ENCODE measurements at regions not wholly inside any gene's neighbourhood (a gene's known extent, or its start where the extent isn't known, plus 50 kb on each side); places are given as distances from the start of the nearest gene placed in this dataset.

DNA sequence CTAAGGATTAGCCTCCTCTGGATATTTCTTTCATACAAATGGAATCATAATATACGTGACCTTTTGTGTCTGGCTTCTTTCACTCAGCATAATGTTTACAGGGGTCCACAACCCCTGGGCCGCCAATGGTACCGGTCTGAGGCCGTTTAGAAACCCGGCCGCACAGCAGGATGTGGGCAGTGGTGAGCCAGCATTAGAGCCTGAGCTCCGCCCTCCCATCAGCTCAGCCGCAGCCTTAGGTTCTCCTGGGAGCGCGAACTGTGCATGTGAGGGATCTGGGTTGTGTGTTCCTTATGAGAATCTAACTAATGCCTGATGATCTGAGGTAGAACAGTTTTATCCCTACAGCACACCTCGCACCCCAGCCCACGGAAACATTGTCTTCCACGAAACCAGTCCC is 229.7 kb downstream of the ICE1 start:
- no peaks in the 10 kb centered on the region for H3K4me1 ChIP-seq (ENCODE audit: control insufficient read depth in 2 of 3, insufficient read depth in 2 of 3, low read depth in 1 of 3, low read length in 3 of 3)
- no peak for FAIRE-seq
- H3K9ac ChIP-seq (ENCODE audit: low read length in 3 of 3), result no peak overlapping the region

DNA sequence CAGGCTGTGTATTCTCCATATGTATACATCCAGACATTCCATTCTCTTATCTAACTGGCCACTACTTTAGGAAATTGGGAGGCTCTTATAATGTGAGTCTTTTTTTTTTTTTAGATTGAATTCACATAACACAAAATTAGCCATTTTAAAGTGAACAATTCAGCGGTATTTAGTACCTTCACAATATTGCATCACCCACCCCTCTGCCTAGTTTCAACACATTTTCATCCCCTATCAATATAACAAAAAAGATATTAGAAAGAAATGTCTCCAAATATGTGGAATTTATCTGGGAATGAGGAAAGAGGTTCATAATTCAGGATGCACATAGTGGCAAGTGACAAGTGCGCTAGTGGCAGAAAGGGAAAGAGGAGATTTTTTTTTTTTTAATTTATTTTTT is 228.5 kb downstream of the ICE1 start:
- no peaks in the 10 kb centered on the region for H3K36me3 ChIP-seq (ENCODE audit: control insufficient read depth in 2 of 3, insufficient read depth in 3 of 3, low read length in 3 of 3)
- no peaks in the 10 kb centered on the region for H3K9me3 ChIP-seq (ENCODE audit: control insufficient read depth in 2 of 3, insufficient read depth in 1 of 3, low read length in 3 of 3)
- H3K9ac ChIP-seq (ENCODE audit: low read length in 3 of 3), result no peak overlapping the region
- FAIRE-seq (no peak), DNase-seq (no peak)
- intact Hi-C loops (cut with DNase I), result no loop called here
- H3K4me3 ChIP-seq (ENCODE audit: low read length in 3 of 3), result no peak overlapping the region
- no peaks in the 10 kb centered on the region for H3K4me1 ChIP-seq (ENCODE audit: control insufficient read depth in 2 of 3, insufficient read depth in 2 of 3, low read depth in 1 of 3, low read length in 3 of 3)
- H3K27me3 ChIP-seq (ENCODE audit: control insufficient read depth, insufficient read depth, low read length), result no peaks in the 10 kb centered on the region
- H3K27ac ChIP-seq (ENCODE audit: low read depth in 2 of 2, low read length in 2 of 2), result no peak overlapping the region
- TF ChIP-seq, protein P1, sequence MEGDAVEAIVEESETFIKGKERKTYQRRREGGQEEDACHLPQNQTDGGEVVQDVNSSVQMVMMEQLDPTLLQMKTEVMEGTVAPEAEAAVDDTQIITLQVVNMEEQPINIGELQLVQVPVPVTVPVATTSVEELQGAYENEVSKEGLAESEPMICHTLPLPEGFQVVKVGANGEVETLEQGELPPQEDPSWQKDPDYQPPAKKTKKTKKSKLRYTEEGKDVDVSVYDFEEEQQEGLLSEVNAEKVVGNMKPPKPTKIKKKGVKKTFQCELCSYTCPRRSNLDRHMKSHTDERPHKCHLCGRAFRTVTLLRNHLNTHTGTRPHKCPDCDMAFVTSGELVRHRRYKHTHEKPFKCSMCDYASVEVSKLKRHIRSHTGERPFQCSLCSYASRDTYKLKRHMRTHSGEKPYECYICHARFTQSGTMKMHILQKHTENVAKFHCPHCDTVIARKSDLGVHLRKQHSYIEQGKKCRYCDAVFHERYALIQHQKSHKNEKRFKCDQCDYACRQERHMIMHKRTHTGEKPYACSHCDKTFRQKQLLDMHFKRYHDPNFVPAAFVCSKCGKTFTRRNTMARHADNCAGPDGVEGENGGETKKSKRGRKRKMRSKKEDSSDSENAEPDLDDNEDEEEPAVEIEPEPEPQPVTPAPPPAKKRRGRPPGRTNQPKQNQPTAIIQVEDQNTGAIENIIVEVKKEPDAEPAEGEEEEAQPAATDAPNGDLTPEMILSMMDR (IDR thresholded peaks at IDR 0.05; ENCODE audit: borderline replicate concordance, extremely low read depth, insufficient read depth), result no peak

More for the DNA sequence above, 229.7 kb downstream of the ICE1 start:
- DNase-seq, result no peak
- no peak overlapping the region for H3K27ac ChIP-seq (ENCODE audit: low read depth in 2 of 2, low read length in 2 of 2)
- H3K9me3 ChIP-seq (ENCODE audit: control insufficient read depth in 2 of 3, insufficient read depth in 1 of 3, low read length in 3 of 3), result no peaks in the 10 kb centered on the region
- no peaks in the 10 kb centered on the region for H3K36me3 ChIP-seq (ENCODE audit: control insufficient read depth in 2 of 3, insufficient read depth in 3 of 3, low read length in 3 of 3)
- intact Hi-C loops (cut with DNase I), result no loop called here
- TF ChIP-seq, protein P1 (IDR thresholded peaks at IDR 0.05; ENCODE audit: borderline replicate concordance, extremely low read depth, insufficient read depth), result no peak
- H3K4me3 ChIP-seq (ENCODE audit: low read length in 3 of 3), result no peak overlapping the region
- no peaks in the 10 kb centered on the region for H3K27me3 ChIP-seq (ENCODE audit: control insufficient read depth, insufficient read depth, low read length)

DNA sequence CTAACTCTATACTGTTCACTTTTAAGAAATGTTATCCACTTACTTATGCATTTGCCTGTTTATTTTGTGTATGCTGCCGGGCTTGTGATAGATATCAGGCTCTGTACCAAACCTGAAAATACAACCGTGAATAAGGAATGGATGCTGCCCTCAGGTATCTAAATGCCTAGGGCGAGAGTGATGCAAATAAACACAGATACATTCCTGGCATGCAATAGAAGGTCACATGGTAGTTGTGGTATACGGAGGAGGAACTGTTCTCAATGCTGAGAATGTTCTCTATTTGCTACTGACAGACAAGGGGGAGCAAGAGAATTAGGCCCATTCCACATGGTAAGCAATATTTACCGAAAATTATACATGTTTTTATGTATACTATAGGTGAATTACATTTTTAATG is 227.8 kb downstream of the ICE1 start:
- intact Hi-C loops (cut with DNase I), result no loop called here
- TF ChIP-seq, protein P1 (IDR thresholded peaks at IDR 0.05; ENCODE audit: borderline replicate concordance, extremely low read depth, insufficient read depth), result no peak
- FAIRE-seq, result no peak

DNA sequence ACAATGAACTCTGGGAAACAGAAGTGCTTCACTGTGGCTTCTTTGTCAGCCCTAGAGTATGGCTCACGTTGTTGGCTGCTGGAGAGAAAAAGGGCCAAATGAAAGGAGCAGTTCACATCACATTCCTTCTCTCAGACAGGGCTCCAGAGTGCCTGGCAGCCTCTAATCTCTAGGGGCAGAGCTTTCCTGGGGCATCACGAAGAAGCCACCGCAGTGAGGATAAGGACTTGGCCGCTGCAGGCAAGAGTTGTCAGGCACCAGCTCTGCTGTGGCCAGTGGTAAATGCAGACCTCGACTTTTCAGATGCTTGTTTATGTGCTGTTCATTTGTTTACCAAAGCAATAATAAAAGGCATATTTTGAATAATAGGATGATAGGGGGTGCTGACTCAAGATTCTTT is 227.2 kb downstream of the ICE1 start:
- Histone ChIP-seq H3K9ac (ENCODE audit: low read length in 3 of 3) (no peak overlapping the region), H3K27ac (ENCODE audit: low read depth in 2 of 2, low read length in 2 of 2) (no peak overlapping the region), H3K4me1 (ENCODE audit: control insufficient read depth in 2 of 3, insufficient read depth in 2 of 3, low read depth in 1 of 3, low read length in 3 of 3) (no peaks in the 10 kb centered on the region), H3K4me3 (ENCODE audit: low read length in 3 of 3) (no peak overlapping the region), H3K36me3 (ENCODE audit: control insufficient read depth in 2 of 3, insufficient read depth in 3 of 3, low read length in 3 of 3) (no peaks in the 10 kb centered on the region), H3K9me3 (ENCODE audit: control insufficient read depth in 2 of 3, insufficient read depth in 1 of 3, low read length in 3 of 3) (no peaks in the 10 kb centered on the region), H3K27me3 (ENCODE audit: control insufficient read depth, insufficient read depth, low read length) (no peaks in the 10 kb centered on the region)
- intact Hi-C loops (cut with DNase I), result no loop called here
- no peak for DNase-seq
- TF ChIP-seq, protein P1 (IDR thresholded peaks at IDR 0.05; ENCODE audit: borderline replicate concordance, extremely low read depth, insufficient read depth), result no peak
- no peak for FAIRE-seq

More for the DNA sequence above, 227.8 kb downstream of the ICE1 start:
- no peak overlapping the region for H3K4me3 ChIP-seq (ENCODE audit: low read length in 3 of 3)
- H3K9ac ChIP-seq (ENCODE audit: low read length in 3 of 3), result no peak overlapping the region
- DNase-seq, result peak in 1 of 5 donors; percentile 10
- no peaks in the 10 kb centered on the region for H3K27me3 ChIP-seq (ENCODE audit: control insufficient read depth, insufficient read depth, low read length)
- no peak overlapping the region for H3K27ac ChIP-seq (ENCODE audit: low read depth in 2 of 2, low read length in 2 of 2)
- no peaks in the 10 kb centered on the region for H3K36me3 ChIP-seq (ENCODE audit: control insufficient read depth in 2 of 3, insufficient read depth in 3 of 3, low read length in 3 of 3)
- H3K9me3 ChIP-seq (ENCODE audit: control insufficient read depth in 2 of 3, insufficient read depth in 1 of 3, low read length in 3 of 3), result no peaks in the 10 kb centered on the region
- no peaks in the 10 kb centered on the region for H3K4me1 ChIP-seq (ENCODE audit: control insufficient read depth in 2 of 3, insufficient read depth in 2 of 3, low read depth in 1 of 3, low read length in 3 of 3)
